ENCODE measurements at regions not wholly inside any gene's neighbourhood (a gene's known extent, or its start where the extent isn't known, plus 50 kb on each side); places are given as distances from the start of the nearest gene placed in this dataset.

DNA sequence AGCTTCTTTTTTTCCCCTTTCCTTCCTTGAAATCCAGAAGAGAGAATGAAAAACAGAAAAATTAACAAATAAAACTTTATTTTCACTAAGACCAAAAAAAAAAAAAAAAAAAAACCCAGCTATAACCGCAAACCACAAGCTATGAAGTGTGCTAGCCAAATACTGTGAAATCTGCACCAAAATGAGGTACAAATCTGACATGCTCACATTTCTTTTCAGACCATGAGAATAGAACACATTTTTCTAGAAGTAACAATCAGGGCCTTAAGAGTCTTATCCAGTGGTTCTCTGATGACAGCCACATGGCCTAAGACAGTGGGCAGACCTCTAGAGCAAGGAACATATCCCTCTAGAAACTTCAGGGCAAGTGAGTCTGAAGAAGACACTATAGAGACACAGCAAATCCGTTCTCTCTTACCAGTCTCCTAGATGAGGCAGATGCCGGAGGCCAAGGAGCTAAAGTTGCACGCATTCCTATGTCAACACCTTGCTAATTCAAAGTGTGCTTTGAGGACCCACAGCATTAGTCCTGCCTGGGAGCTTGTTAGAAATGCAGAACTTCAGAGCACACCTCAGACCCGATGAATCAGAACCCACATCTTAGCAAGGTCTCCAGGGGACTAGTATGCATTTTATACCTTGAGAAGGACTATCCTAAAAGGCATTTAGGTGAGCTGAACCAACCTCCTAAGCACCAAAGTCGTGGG lies 317.1 kb downstream of the MYCN start:
- no peak for DNase-seq (ENCODE audit: low spot score)

DNA sequence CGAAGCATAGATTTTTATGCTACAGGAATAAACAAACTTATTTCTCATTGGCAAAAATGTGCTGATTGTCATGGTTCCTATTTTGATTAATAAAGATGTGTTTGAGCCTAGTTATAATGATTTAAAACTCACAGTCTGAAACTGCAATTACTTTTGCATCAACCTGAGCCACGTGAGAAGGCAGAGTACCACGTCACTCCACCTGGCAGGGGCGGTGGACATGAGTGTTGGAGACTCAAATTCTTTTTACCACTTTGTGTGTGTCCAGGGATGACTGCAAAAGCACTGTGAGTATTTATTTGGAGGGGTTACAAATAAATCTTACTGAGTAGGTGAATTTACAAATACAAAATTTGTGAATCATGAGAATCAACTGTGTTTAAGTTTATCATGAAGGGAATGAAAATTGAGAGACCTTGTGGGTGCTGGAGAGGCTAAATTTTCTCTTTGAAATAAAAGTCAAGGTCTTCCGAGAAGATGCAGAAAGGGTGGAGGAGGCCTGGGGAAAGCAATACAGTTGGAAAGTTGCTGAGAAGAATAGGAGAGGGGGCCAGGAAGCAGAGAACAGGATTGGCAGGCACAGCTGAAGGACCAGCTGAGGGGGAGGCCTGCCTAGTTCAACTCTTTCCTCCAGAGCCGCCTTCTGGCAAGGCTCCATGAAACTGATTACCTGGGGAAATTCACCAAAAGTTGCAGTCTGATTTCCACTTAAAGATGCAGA lies 316.4 kb downstream of the MYCN start:
- no peak for DNase-seq (ENCODE audit: low spot score)

DNA sequence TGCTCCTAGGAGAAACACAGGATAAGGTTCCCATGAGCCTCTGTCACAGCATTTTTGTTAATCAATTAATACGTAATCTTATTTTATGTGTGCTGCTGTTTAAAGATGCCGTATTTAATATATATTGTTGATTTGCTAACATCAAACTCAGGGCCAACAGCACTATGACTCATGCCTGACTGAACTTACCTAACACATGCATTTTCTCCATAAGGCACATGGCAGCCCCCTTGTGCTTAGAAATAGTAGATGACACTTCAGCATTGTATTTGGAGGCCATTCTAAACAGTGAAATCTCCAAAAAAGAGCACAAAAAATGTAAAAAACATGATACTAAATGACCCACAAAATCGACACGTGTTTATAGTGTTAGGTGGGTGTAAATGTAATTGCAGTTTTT lies 314.8 kb downstream of the MYCN start:
- DNase-seq (ENCODE audit: low spot score), result no peak

DNA sequence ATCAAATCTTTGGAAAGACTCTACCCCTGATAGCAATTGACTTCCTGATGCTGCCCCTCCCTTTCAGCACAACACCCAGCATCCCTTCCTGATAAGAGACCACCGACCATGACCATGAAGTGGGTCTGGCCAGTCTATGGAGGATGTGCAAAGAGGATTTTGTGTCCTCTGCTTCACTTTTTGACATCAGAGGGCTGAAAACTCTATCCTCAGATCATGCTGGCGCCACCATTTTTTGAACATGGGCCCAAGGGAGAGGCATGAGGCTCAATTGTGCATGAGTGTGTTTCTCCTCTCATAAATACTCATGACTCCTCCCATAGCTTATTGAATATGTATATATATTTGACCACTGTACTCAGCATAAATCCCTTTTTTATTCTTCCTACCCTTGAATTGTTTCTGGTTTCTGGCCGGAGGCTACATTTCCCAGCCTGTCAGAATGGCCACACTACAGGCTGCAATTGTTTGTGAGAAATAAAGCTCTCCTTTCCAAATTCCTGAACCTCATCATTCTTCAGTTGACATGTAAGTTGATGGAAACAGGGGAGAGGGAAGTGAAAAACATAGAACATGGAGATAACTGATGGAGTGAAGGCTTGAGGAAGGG lies 314.1 kb downstream of the MYCN start:
- DNase-seq (ENCODE audit: low spot score), result no peak

DNA sequence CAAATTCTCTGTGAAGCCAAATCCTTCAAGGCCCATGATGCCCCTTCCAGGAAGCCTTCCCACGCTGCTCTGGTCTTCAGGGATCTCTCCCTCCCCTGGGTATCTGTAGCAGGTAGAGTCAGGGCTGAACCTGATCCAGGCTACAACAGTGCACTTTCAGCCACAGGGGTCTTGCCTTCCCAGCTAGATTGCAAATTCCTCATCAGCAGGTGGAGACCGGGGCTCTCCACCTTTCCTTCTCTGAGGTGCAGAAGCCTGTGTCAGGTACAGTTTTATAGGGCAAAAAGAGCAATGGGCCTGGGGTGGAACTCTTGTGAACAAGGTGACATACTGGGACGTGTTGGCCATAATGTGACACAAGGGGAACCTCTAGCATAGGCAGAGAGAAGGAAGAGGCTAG lies 312.9 kb downstream of the MYCN start:
- no peak for DNase-seq (ENCODE audit: low spot score)

DNA sequence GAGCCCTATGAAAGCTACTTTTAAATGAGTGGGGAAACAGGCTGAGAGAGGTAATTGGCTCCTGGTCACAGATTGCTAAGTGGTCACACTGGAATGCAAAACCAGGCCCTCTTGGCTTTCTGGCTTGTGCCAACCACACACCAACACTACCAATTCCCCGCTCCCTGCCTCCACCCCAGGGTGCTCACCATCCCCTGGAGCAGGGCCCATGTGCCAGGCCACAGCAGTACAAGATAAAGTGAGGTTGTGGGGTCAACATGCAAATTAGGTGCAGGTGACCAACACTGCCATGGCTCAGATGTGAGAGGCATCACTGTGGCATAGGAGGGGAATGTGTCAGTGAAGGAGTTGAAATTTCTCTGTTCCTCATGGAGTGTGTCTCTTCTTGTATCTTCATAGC lies 312.5 kb downstream of the MYCN start:
- DNase-seq (ENCODE audit: low spot score), result no peak

DNA sequence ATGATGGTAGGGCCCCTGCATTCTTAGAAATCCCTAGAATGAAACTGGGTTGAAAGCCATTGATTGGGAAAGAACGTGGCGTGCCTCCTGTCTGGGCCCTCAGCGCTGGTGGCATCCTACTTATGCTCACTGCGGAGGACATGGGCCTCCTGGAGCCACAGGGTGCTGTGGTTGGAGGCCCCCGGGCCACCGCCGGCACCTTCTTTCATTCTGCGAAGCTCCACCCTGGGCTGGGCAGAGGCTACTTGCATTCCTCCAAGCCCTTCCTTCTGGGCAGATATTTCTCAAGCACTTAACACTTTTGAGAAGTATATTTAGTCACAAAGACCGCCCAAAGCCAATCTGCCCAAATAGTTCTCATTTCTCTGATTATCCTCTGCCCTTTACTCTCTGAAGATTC lies 311.9 kb downstream of the MYCN start:
- no peak for DNase-seq (ENCODE audit: low spot score)

DNA sequence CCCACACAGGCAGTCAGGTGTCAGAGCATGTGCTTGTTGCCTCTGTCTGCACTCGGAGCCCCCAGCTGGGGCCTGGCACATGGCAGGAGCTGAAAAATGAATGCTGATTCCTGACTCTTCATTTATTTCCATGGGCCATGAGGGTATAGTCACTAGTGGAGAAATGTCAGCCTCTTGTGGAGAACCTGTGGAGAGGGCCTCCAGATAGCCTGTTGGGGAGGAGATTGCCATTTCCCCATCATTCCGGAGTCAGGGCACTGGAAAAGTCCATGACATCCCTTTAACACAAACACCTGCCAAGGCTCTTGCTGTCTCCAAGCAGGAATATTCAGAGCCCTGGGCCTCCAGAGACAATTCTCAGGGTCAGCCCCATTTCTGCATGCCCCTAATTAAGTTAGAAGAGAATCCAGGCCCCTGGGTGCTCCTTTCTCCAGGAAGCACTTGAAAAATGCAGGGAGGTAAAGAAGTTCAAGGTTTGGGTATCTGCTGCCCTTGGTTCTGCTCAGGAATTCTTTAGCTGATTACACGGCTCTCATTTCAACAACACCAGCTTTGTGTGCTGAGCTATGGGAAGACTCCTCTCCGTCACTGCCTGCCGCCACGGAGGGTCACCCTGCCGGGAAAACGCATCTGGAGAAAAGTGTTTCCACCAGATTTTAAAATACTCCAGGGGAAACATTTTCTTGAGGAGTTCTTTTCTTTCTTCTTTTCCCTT lies 311.3 kb downstream of the MYCN start:
- DNase-seq (ENCODE audit: low spot score), result no peak

DNA sequence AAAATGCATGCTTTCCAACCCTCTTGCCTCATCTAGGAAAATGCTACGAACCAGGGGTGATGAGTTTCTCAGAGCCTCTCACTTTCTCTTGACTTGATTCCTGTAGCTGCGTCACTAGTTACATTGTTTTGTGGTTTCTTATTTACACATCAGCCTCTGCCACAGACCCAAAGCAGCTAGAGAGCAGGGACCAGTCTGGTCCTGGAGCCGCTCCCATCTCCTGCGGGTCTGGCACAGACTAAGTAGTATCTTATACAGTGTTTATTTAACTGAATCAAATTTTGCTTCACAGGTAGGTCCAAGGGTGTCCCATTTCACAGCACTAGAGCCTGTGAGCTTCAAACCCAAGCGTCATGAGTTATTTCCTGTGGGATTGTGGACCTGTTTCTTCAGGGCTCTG lies 310.5 kb downstream of the MYCN start:
- no peak for DNase-seq (ENCODE audit: low spot score)

DNA sequence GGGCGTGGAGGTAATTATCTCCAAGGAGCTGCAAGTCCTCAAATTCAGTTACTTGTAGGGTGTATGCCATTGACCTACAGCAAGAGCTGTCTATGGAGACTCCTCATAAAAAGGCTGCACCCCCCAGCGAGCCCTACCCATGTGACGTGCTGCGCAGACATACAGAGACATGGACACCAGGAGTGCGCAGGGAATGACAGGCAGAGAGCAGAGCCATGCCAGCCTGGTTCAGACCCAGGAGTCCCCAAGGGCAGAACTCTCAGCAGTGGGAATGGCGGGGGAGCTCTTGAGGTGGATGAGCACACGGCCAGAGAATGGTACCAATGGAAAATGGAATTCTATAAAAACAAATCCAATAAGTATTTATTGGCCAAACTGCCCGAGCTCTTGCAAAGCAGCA lies 310.1 kb downstream of the MYCN start:
- DNase-seq (ENCODE audit: low spot score), result no peak

DNA sequence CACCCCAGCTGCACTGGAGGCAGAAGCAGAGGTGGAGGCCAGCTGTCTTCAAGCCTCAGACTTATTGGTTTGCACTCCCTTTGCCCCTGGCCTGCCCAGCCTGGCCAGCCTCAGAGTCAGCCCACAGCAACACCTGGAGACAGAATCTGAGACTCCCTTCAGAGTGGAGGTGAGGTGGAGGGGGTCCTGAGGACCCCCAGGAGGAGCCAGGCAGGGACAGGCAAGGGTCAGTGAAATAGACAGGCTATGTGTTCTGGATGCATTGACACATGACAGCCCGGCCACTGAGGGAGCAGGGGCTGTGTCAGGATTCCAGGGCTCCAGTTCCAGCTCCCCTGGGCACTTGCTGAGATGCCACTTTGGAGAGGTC lies 309.7 kb downstream of the MYCN start:
- no peak for DNase-seq (ENCODE audit: low spot score)

DNA sequence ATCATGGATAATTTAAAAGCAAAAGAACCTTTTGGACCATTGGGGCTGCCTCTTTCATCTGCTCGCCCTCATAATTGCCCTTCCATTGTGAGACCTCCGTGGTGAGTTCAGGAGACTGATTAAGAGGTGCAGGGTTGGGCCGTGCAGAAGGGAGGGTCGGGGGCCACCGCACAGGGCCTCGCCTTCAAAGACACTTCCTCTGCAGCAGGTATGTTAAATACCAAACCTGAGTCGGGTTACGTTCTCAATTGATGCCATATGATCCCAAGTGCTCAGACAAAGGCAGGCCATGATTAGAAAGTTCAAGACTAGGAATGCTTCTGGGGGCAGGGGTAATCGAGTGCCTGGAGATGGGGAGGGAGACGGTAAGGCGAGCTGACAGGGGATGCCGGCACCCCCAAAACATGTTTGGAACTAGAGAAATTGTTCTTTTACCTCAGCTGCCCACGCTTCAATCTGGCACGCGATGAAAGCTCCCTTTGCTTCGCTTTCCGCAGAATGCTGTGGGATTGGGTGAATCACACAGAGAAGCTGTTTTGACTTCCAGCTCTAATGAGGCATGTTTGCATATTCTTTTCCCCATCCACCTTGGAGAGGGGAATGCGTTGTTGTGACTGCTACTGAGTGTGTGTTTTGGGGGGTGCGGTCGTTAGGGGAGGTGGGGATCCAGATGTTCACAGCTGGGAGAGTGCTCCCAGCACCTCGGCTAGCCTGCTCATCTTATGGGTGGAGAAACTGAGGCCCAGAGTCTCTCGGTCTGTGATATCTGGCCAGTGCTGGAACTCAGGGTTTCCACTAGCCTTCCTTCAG lies 309.1 kb downstream of the MYCN start:
- DNase-seq (ENCODE audit: low spot score), result no peak

DNA sequence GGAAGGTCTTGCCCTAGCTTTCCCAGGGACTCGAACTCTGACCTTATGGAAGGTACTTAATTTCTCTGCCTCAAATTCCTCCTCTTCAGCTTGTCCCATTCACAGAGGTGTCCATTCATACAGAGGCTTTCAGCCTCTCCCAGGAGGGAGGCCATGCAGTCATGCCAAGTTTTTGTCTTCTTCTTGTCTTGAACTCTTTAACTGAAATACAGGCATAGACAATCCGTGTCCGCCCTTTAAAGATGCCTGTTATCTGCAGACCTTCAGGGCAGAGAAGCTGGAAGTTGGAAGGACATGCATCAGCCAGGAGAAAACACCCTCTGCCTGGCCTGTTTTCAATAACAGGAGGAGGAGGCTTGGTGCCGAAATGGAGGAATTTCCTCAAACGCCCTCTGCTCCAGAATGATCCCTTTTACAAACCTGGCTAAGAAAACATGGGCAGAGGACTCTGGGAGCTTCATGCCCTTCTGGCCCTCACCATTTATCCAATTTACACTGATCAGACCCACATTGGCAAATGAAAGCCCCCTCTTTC lies 308.3 kb downstream of the MYCN start:
- no peak for DNase-seq (ENCODE audit: low spot score)

DNA sequence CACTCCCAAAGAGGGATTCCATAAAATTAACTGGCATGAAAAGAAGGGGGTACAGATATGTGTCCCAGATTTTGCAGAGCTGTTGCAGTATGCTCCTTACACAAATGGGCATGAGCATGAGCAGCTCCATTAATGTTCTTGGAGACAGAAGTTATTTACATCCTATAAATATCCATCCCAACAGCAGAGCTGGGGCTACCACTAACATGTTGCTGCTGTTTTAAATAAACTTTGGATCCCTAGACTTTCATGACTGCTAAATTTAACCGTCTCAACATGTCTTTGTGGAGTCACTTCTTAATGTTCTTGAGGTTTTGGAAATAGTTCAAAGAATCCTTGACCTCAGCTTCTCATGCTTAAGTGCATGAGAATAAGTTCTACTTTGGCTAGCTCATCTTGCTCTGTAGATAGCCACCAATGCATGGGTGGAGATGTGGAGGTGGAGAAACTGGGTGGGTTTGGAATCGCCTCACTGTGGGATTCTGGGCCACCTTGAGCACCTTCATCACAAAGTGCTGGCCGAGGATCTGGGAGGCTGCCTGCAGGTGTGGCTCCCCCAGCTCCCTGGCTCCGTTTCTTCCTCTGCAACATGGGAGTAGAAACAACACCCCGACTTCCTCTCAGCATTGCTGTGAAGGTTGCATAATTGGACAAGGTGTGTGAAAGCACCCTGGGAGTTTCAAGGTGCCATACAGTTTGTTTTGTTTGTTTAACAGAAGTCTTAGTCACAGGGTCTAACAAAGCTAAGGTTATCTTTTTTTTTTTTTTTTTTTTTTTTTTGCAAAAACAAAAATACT lies 307.2 kb downstream of the MYCN start:
- no peak for DNase-seq (ENCODE audit: low spot score)

DNA sequence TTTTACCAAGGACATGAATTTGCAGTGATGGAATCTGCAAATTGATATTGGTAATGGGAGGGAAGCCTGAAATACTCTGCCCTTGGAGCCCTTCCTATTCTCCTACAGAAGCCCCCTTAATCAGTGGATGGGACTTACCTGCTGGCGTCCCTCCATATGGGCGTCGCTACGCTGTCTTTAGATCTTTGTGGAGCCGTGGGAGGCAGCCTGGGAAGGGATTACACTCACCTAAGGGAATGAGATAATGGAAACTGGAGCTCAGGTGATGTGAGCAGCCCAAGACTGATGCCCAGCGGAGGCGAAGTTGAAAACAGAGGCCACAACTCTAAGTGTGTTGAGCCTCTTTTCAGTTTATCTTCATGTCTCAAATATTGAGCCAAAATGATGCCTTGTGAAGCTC lies 306.6 kb downstream of the MYCN start:
- DNase-seq (ENCODE audit: low spot score), result no peak

DNA sequence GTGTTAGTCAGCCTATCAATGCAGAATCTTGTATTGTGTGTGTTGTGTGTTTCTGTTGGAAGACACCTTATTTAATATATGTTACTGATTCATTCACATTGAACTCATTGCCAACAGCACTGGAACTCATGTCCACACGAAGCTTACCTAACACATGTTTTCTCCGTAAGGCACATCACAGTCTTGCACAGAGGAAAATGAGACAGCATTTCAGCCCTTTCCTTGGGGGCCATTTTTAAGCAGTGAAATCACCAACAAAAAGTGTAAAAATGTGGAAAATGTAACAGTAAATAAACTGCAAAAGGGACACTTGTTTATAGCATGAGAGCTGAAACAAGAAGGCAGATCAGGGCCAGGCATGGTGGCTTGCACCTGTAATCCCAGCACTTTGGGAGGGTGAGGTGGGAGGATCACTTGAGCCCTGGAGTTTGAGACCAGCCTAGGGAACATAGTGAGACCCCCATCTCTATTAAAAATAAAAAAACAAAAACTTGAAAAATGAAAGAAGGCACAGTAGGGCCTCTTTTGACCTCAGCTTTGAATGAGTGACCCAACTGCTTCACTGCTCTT lies 306.0 kb downstream of the MYCN start:
- no peak for DNase-seq (ENCODE audit: low spot score)

DNA sequence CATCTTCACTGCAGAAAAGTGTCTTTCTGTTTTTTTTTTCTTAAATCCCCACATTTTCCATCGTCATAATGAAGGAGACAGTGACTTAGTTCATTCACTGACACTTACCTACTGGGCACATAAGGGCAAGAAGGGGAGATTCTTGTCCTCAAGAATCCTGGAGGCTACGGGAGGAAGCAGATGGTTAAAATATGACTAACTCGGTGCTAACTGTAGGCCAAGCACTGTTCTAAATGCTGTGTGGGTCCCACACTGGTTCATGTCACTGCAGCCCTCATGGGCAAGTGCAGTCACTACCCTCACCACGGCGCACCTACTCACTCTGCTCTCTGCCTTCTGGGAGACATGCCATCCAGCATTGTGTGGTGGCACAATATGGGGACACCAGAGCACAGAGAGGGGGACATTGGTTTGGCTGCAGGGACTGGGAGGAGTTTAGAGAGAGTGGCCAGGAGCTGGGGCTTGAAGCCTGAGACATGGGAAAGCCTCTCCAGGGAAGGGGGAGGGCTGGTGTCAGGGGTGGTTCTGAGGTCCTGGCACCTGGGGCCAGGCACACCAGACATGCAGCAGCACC lies 305.2 kb downstream of the MYCN start:
- no peak for DNase-seq (ENCODE audit: low spot score)

DNA sequence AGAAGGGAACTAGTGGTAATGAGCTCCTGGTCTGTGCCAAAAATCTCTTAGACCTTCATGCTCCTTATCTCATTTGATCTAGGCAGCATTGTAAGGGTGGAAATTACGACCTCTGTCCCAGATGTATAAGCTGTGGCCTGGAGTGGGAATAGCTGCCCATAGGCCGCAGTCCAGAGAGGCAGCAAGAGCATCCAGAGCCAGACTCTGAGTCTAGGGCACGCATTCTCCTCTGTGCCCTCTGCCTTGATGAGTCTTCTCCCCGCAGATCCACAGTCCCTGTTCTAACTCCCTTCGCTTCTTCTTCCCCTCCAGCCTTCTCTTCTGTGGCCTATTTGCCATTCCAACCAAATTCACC lies 304.6 kb downstream of the MYCN start:
- no peak for DNase-seq (ENCODE audit: low spot score)

DNA sequence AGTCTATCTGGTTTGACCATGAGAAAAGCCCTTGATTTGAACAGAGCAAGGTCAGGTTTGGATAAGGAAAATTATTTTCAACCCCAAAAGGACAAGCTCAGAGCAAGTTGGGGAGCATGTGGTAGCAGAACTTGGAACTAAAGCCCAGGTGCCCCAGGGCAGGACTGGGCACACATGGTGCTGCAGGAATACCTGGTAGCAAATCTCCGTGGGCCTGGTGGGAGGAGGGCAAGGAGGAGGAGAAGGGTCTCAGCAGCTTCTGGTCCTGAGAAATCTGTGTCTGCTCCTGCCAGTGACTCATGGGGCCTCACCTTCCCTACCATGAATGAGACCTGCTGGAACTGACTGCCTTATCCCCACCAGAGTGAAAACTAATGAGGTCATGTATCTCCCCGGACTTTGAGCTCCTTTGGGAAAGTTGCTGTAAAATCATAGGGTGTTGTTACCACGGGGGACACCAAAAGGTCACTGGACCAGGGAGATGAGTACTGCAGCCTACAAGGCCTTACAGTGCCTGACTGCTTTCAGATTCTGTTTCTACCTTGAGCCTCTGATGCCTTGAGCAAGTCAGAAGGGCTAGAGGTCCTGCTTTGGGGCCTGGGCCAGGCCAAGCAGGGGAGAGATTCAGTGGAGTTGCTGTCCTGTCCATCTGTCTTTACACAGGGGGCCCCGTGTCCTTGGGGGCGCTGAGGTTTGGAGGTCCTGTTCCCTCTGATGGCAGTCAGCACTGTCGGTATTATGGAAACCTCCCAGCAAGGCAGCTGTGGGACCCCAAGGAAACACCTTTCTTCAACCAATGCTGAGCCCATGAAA lies 304.0 kb downstream of the MYCN start:
- DNase-seq (ENCODE audit: low spot score), result no peak

Measured in ureter (tissue), 1 donor.